ENCODE measurements at regions not wholly inside any gene's neighbourhood (a gene's known extent, or its start where the extent isn't known, plus 50 kb on each side); places are given as distances from the start of the nearest gene placed in this dataset.

GRCh38 chr3:105144837-105145236, 221.9 kb upstream of the ALCAM start:
- no peaks in the 10 kb centered on the region for H3K23me2 ChIP-seq (ENCODE audit: insufficient read length, low read depth, low read length, poor library complexity, severe bottlenecking)
- TF ChIP-seq CTCF (conservative IDR thresholded peaks at IDR 0.05), result no peak
- no peak overlapping the region for H2BK20ac ChIP-seq (ENCODE audit: low read depth, low read length, poor library complexity, severe bottlenecking)
- DNase-seq, result no peak
- H3K79me2 ChIP-seq (ENCODE audit: insufficient read depth, low read length), result no peaks in the 10 kb centered on the region
- H3K23ac ChIP-seq (ENCODE audit: insufficient read length, low read depth, low read length), result no peak overlapping the region
- no peak overlapping the region for H3K14ac ChIP-seq (ENCODE audit: insufficient read depth, low read length)
- no peak overlapping the region for H3K9ac ChIP-seq (ENCODE audit: extremely low read depth, insufficient read length, low read length)
- no peak overlapping the region for H3K4me3 Mint-ChIP-seq
- no peak overlapping the region for H4K8ac ChIP-seq (replicated peaks; ENCODE audit: insufficient read length, low read depth, low read length)
- H3K9me3 ChIP-seq (ENCODE audit: control insufficient read depth, low read depth, low read length), result no peaks in the 10 kb centered on the region
- H3K9me3 Mint-ChIP-seq, result peaks cover 14 to 21% of the 10 kb centered on the region in 2 experiments
- no peak overlapping the region for H3K18ac ChIP-seq (ENCODE audit: insufficient read length, low read depth, low read length)
- no peak overlapping the region for H3K4ac ChIP-seq (ENCODE audit: low read depth, low read length)
- H3K36me3 Mint-ChIP-seq (ENCODE audit: insufficient read depth in 1 of 3, low read depth in 3 of 3), result peaks cover 9 to 22% (median 17%) of the 10 kb centered on the region in 3 experiments
- no peak overlapping the region for H2AK5ac ChIP-seq (ENCODE audit: insufficient read length, low read length)
- H3T11ph ChIP-seq (ENCODE audit: low read length), result no peak overlapping the region
- H3K79me1 ChIP-seq (ENCODE audit: insufficient read depth, low read depth, low read length, poor library complexity, severe bottlenecking), result no peaks in the 10 kb centered on the region
- no peak overlapping the region for H4K5ac ChIP-seq (ENCODE audit: insufficient read length, low read depth, low read length)
- no peaks in the 10 kb centered on the region for H3K27me3 Mint-ChIP-seq (ENCODE audit: low read depth)
- no peak overlapping the region for H2BK15ac ChIP-seq (ENCODE audit: low read depth, low read length)
- no peaks in the 10 kb centered on the region for H4K20me1 ChIP-seq (ENCODE audit: control insufficient read depth, insufficient read depth, insufficient read length)
- no peak overlapping the region for H3K27ac Mint-ChIP-seq
- H3K56ac ChIP-seq (ENCODE audit: insufficient read length, low read depth, low read length), result no peak overlapping the region
- H3K4me2 ChIP-seq (ENCODE audit: insufficient read depth, insufficient read length, low read length), result no peak overlapping the region
- H3K27me3 ChIP-seq (ENCODE audit: insufficient read depth, low read length), result no peaks in the 10 kb centered on the region
- H3K4me1 ChIP-seq (ENCODE audit: insufficient read depth, low read length), result no peaks in the 10 kb centered on the region
- H2BK12ac ChIP-seq (ENCODE audit: insufficient read length, low read depth, low read length), result no peak overlapping the region
- H3K27ac ChIP-seq (ENCODE audit: insufficient read length, low read depth, low read length), result no peak overlapping the region
- H2BK5ac ChIP-seq (ENCODE audit: insufficient read length, low read length), result no peak overlapping the region
- no peak overlapping the region for H4K91ac ChIP-seq (ENCODE audit: insufficient read length, low read depth, low read length)
- no peaks in the 10 kb centered on the region for H3K4me1 Mint-ChIP-seq
- H2AFZ ChIP-seq (ENCODE audit: low read length), result no peak overlapping the region
- WGBS (ENCODE audit: extremely low coverage, insufficient read length, low lambda C conversion rate), result no CpG with 5 or more reads among the region's 1 CpG
- H2BK120ac ChIP-seq (ENCODE audit: low read depth, low read length, poor library complexity, severe bottlenecking), result no peak overlapping the region
